H7 (cell line): ENCODE measurements at regions not wholly inside any gene's neighbourhood (a gene's known extent, or its start where the extent isn't known, plus 50 kb on each side); places are given as distances from the start of the nearest gene placed in this dataset.
A peak's percentile ranks its signal among the peaks of the same experiment; 100 is the strongest.
"Not testable (repeated sequence)": the region's sequence is repeated elsewhere in the genome, so short reads cannot be mapped to it uniquely, and the experiment has no call there.

ENCODE experiments used
- DNase-seq: peaks from one replicate; pipeline ENCODE4 v3.0.0; 2012
- H3K27me3 ChIP-seq: 2 replicates; pipeline ENCODE4 v1.6.0; 2011; ENCODE audit warnings: mild to moderate bottlenecking, low read length; ENCODE audit not compliant: control insufficient read depth, insufficient read depth
- H3K36me3 ChIP-seq: replicated peaks from 2 replicates; pipeline ENCODE4 v1.5.1; 2011; ENCODE audit warnings: low read length; ENCODE audit not compliant: control insufficient read depth, insufficient read depth
- H3K4me3 ChIP-seq: 2 replicates; pipeline ENCODE4 v1.5.1; 2011; ENCODE audit warnings: low read depth, mild to moderate bottlenecking, control low read depth, low read length, moderate library complexity; ENCODE audit not compliant: insufficient read depth

GRCh38 chr12:14213542-14213941 lies 151.9 kb upstream of the ATF7IP start:
- DNase-seq: no peak
- H3K36me3 ChIP-seq: no peaks in the 10 kb centered on the region
- no peak overlapping the region for H3K4me3 ChIP-seq
- H3K27me3 ChIP-seq: no peaks in the 10 kb centered on the region

- Histone ChIP-seq H3K36me3 (no peaks in the 10 kb centered on the region), H3K27me3 (no peaks in the 10 kb centered on the region), H3K4me3 (no peak overlapping the region)
- no peak for DNase-seq
Observed at GRCh38 chr12:14214495-14214894, 151.0 kb upstream of the ATF7IP start.

- H3K4me3 ChIP-seq, H3K27me3 ChIP-seq, DNase-seq, H3K36me3 ChIP-seq: not testable (repeated sequence)
Observed at GRCh38 chr12:14215949-14216348, 149.5 kb upstream of the ATF7IP start.

- no peaks in the 10 kb centered on the region for H3K27me3 ChIP-seq
- no peak overlapping the region for H3K4me3 ChIP-seq
- no peak for DNase-seq
- H3K36me3 ChIP-seq: no peaks in the 10 kb centered on the region
Observed at GRCh38 chr12:14216405-14217294, 148.8 kb upstream of the ATF7IP start.

- Histone ChIP-seq H3K27me3 (no peaks in the 10 kb centered on the region), H3K4me3 (no peak overlapping the region), H3K36me3 (no peaks in the 10 kb centered on the region)
- DNase-seq: no peak
Observed at GRCh38 chr12:14219156-14219555, 146.3 kb upstream of the ATF7IP start.

- not testable (repeated sequence) for H3K36me3 ChIP-seq, DNase-seq, H3K4me3 ChIP-seq, H3K27me3 ChIP-seq
Observed at GRCh38 chr12:14219670-14220069, 145.8 kb upstream of the ATF7IP start.

- no peaks in the 10 kb centered on the region for H3K36me3 ChIP-seq
- H3K4me3 ChIP-seq: no peak overlapping the region
- no peaks in the 10 kb centered on the region for H3K27me3 ChIP-seq
- no peak for DNase-seq
Observed at GRCh38 chr12:14225064-14225463, 140.4 kb upstream of the ATF7IP start.

GRCh38 chr12:14235176-14235575 lies 130.3 kb upstream of the ATF7IP start:
- not testable (repeated sequence) for H3K4me3 ChIP-seq, H3K36me3 ChIP-seq, DNase-seq, H3K27me3 ChIP-seq

GRCh38 chr12:14236641-14237040 lies 128.8 kb upstream of the ATF7IP start:
- H3K36me3 ChIP-seq, H3K27me3 ChIP-seq, DNase-seq, H3K4me3 ChIP-seq: not testable (repeated sequence)

GRCh38 chr12:14238221-14238792 lies 127.2 kb upstream of the ATF7IP start:
- Histone ChIP-seq H3K4me3 (no peak overlapping the region), H3K36me3 (no peaks in the 10 kb centered on the region), H3K27me3 (no peaks in the 10 kb centered on the region)
- DNase-seq: no peak

GRCh38 chr12:14239350-14239934 lies 126.0 kb upstream of the ATF7IP start:
- H3K27me3 ChIP-seq: no peaks in the 10 kb centered on the region
- 0 out of 2 replicates have a peak overlapping the region, but pooled peaks have one; percentile 6 for H3K4me3 ChIP-seq
- peak; percentile 49 for DNase-seq
- H3K36me3 ChIP-seq: no peaks in the 10 kb centered on the region

- H3K27me3 ChIP-seq: no peaks in the 10 kb centered on the region
- DNase-seq: peak; percentile 54
- no peak overlapping the region for H3K4me3 ChIP-seq
- no peaks in the 10 kb centered on the region for H3K36me3 ChIP-seq
Observed at GRCh38 chr12:14239935-14240872, 125.3 kb upstream of the ATF7IP start.

GRCh38 chr12:14240873-14241220 lies 124.6 kb upstream of the ATF7IP start:
- DNase-seq: no peak
- H3K27me3 ChIP-seq: no peaks in the 10 kb centered on the region
- no peaks in the 10 kb centered on the region for H3K36me3 ChIP-seq
- no peak overlapping the region for H3K4me3 ChIP-seq

GRCh38 chr12:14242825-14243224 lies 122.7 kb upstream of the ATF7IP start:
- not testable (repeated sequence) for H3K36me3 ChIP-seq, H3K4me3 ChIP-seq, DNase-seq, H3K27me3 ChIP-seq
